Neural progenitor cell (in vitro differentiated cells): ENCODE measurements at regions not wholly inside any gene's neighbourhood (a gene's known extent, or its start where the extent isn't known, plus 50 kb on each side); places are given as distances from the start of the nearest gene placed in this dataset.

ENCODE experiments used
- DNase-seq: peaks from one replicate; pipeline ENCODE4 v3.0.0-alpha.2; 2016; ENCODE audit warnings: low spot score
- H2AFZ ChIP-seq: fragments of 200-600 bp; sonication (generic); replicated peaks from 2 replicates; pipeline ENCODE4 v1.6.1; 2016; ENCODE audit warnings: antibody characterized with exemption
- H3F3A ChIP-seq: fragments of 200-600 bp; sonication (generic); 2 replicates; pipeline ENCODE4 v1.6.1; 2016; ENCODE audit warnings: antibody characterized with exemption, low read depth
- H3K27ac ChIP-seq: fragments of 200-600 bp; sonication (generic); 2 replicates; pipeline ENCODE4 v1.5.1; 2016; ENCODE audit warnings: mild to moderate bottlenecking
- H3K27me3 ChIP-seq: fragments of 200-600 bp; sonication (generic); 2 replicates; pipeline ENCODE4 v1.6.1; 2016; ENCODE audit warnings: mild to moderate bottlenecking, moderate library complexity
- H3K36me3 ChIP-seq: fragments of 200-600 bp; sonication (generic); 2 replicates; pipeline ENCODE4 v1.5.1; 2016
- H3K4me1 ChIP-seq: fragments of 200-600 bp; sonication (generic); 2 replicates; pipeline ENCODE4 v1.6.1; 2016; ENCODE audit warnings: mixed run types
- H3K4me2 ChIP-seq: fragments of 200-600 bp; sonication (generic); 2 replicates; pipeline ENCODE4 v1.6.1; 2016
- H3K4me3 ChIP-seq: fragments of 200-600 bp; sonication (generic); 2 replicates; pipeline ENCODE4 v1.5.1; 2016
- H3K79me2 ChIP-seq: fragments of 200-600 bp; sonication (generic); 2 replicates; pipeline ENCODE4 v1.6.1; 2016; ENCODE audit warnings: low read depth
- H3K9ac ChIP-seq: fragments of 200-600 bp; sonication (generic); 2 replicates; pipeline ENCODE4 v1.6.1; 2016
- H3K9me3 ChIP-seq: fragments of 200-600 bp; sonication (generic); 2 replicates; pipeline ENCODE4 v1.5.1; 2016; ENCODE audit warnings: low read depth
- H4K20me1 ChIP-seq: fragments of 200-600 bp; sonication (generic); 2 replicates; pipeline ENCODE4 v1.6.1; 2016; ENCODE audit warnings: low read depth
- H3K27ac Mint-ChIP-seq: 3 replicates; pipeline ENCODE4 v1.8.0; 2021; ENCODE audit warnings: mixed read lengths
- H3K27me3 Mint-ChIP-seq: 2 replicates; pipeline ENCODE4 v1.8.0; 2022; ENCODE audit warnings: low read depth, mild to moderate bottlenecking, inconsistent platforms, moderate library complexity, mixed read lengths; ENCODE audit not compliant: insufficient read depth
- H3K36me3 Mint-ChIP-seq: 3 replicates; pipeline ENCODE4 v1.8.0; 2021; ENCODE audit warnings: mixed read lengths
- H3K4me1 Mint-ChIP-seq: 3 replicates; pipeline ENCODE4 v1.8.0; 2021; ENCODE audit warnings: mixed read lengths
- H3K4me3 Mint-ChIP-seq: 3 replicates; pipeline ENCODE4 v1.8.0; 2021; ENCODE audit warnings: mild to moderate bottlenecking, moderate library complexity, mixed read lengths
- H3K9me3 Mint-ChIP-seq: 3 replicates; pipeline ENCODE4 v1.8.0; 2020; ENCODE audit warnings: mixed read lengths
- CTCF ChIP-seq: fragments of 200-600 bp; sonication (generic); IDR thresholded peaks from 2 replicates; pipeline ENCODE4 v1.5.1; 2017; ENCODE audit warnings: antibody characterized with exemption, mild to moderate bottlenecking
- EZH2 ChIP-seq: fragments of 200-600 bp; sonication (generic); IDR thresholded peaks from 2 replicates; pipeline ENCODE4 v1.6.1; 2017; ENCODE audit warnings: antibody characterized with exemption, mild to moderate bottlenecking, moderate library complexity
- EZH2phosphoT487 ChIP-seq: fragments of 200-600 bp; sonication (generic); IDR thresholded peaks from 2 replicates; pipeline ENCODE4 v1.6.1; 2017; ENCODE audit warnings: antibody characterized with exemption

DNA sequence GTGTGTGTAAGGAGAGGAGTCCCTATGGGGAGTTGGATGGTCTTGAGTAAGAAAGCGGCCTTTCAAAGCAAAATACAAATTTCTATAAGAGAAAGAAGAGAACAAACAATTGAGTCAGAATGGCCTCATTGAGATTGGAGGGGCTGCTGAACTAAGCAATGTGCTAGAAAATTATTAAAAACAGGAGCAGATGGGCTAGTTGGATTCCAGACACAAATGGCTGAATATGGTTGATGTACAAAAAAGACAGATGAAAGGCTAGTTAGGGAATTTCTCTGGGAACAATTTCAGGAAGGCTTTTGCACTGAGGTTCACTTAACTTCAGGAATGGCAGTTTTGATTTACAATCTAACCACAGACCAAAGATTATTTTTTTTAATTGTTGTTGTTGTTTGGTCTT, 1806.8 kb upstream of the TENM3 start:
- no peaks in the 10 kb centered on the region for H3K79me2 ChIP-seq
- no peak overlapping the region for H3K4me3 Mint-ChIP-seq
- H4K20me1 ChIP-seq: no peaks in the 10 kb centered on the region
- H3K36me3 Mint-ChIP-seq: no peaks in the 10 kb centered on the region
- H3K4me1 ChIP-seq: no peaks in the 10 kb centered on the region
- no peaks in the 10 kb centered on the region for H3K27me3 ChIP-seq
- H3K4me2 ChIP-seq: no peak overlapping the region
- DNase-seq: no peak
- H3K27ac Mint-ChIP-seq: no peak overlapping the region
- TF ChIP-seq EZH2 (no peak), CTCF (no peak), EZH2phosphoT487 (no peak)
- no peaks in the 10 kb centered on the region for H3K36me3 ChIP-seq
- no peak overlapping the region for H3K9ac ChIP-seq
- H3K27ac ChIP-seq: no peak overlapping the region
- H3K9me3 Mint-ChIP-seq: no peaks in the 10 kb centered on the region
- H3K4me1 Mint-ChIP-seq: peaks cover 4% of the 10 kb centered on the region
- no peaks in the 10 kb centered on the region for H3K27me3 Mint-ChIP-seq
- H3F3A ChIP-seq: no peaks in the 10 kb centered on the region
- H3K9me3 ChIP-seq: no peaks in the 10 kb centered on the region
- H3K4me3 ChIP-seq: no peak overlapping the region
- H2AFZ ChIP-seq: no peak overlapping the region

GRCh38 chr4:180437601-180438000, 1805.6 kb upstream of the TENM3 start:
- H3K9me3 ChIP-seq: no peaks in the 10 kb centered on the region
- H4K20me1 ChIP-seq: no peaks in the 10 kb centered on the region
- TF ChIP-seq CTCF: no peak
- Mint-ChIP-seq H3K36me3 (no peaks in the 10 kb centered on the region), H3K4me1 (peaks cover 4% of the 10 kb centered on the region), H3K4me3 (no peak overlapping the region), H3K9me3 (no peaks in the 10 kb centered on the region), H3K27me3 (no peaks in the 10 kb centered on the region), H3K27ac (no peak overlapping the region)
- H2AFZ ChIP-seq: peak overlapping the region; percentile 64
- H3F3A ChIP-seq: no peaks in the 10 kb centered on the region
- H3K4me2 ChIP-seq: no peak overlapping the region
- DNase-seq: no peak
- no peaks in the 10 kb centered on the region for H3K27me3 ChIP-seq
- no peak overlapping the region for H3K27ac ChIP-seq
- H3K79me2 ChIP-seq: no peaks in the 10 kb centered on the region
- no peak overlapping the region for H3K9ac ChIP-seq
- H3K36me3 ChIP-seq: no peaks in the 10 kb centered on the region
- H3K4me1 ChIP-seq: no peaks in the 10 kb centered on the region
- H3K4me3 ChIP-seq: no peak overlapping the region

DNA sequence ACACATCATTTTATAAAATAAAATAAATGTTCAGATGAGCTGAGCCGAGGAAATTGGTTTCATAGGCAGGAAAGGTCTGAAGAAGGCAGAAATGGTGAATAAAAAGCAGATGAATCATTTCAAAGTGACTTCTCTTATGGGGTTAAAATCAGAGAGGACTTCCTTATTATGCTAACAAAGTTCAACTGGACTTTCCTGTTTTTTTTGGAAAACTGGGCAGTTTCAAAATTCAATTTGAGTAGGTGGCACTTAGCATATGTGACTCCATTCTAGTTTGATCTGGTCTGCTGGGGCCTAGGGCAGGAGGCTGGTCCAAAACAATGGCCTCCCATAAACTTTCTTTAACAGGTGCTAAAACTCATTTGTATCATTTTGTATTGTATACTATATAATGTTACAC, 1794.9 kb upstream of the TENM3 start:
- Histone ChIP-seq H3K36me3 (no peaks in the 10 kb centered on the region), H3K79me2 (no peaks in the 10 kb centered on the region), H2AFZ (no peak overlapping the region), H3K4me1 (no peaks in the 10 kb centered on the region), H3K27me3 (no peaks in the 10 kb centered on the region), H3K9ac (no peak overlapping the region), H3K9me3 (no peaks in the 10 kb centered on the region), H3F3A (no peaks in the 10 kb centered on the region), H3K27ac (no peak overlapping the region), H4K20me1 (no peaks in the 10 kb centered on the region), H3K4me3 (no peak overlapping the region), H3K4me2 (no peak overlapping the region)
- no peak overlapping the region for H3K4me3 Mint-ChIP-seq
- H3K9me3 Mint-ChIP-seq: no peaks in the 10 kb centered on the region
- no peaks in the 10 kb centered on the region for H3K36me3 Mint-ChIP-seq
- H3K4me1 Mint-ChIP-seq: peaks cover 6% of the 10 kb centered on the region
- DNase-seq: no peak
- TF ChIP-seq CTCF (no peak), EZH2 (no peak), EZH2phosphoT487 (no peak)
- H3K27me3 Mint-ChIP-seq: peaks cover 3% of the 10 kb centered on the region
- H3K27ac Mint-ChIP-seq: no peak overlapping the region
